H7 (cell line): ENCODE measurements at regions not wholly inside any gene's neighbourhood (a gene's known extent, or its start where the extent isn't known, plus 50 kb on each side); places are given as distances from the start of the nearest gene placed in this dataset.

Source experiments
- DNase-seq: peaks from one replicate; pipeline ENCODE4 v3.0.0; 2012
- H3K27me3 ChIP-seq: 2 replicates; pipeline ENCODE4 v1.6.0; 2011; ENCODE audit warnings: mild to moderate bottlenecking, low read length; ENCODE audit not compliant: control insufficient read depth, insufficient read depth
- H3K36me3 ChIP-seq: replicated peaks from 2 replicates; pipeline ENCODE4 v1.5.1; 2011; ENCODE audit warnings: low read length; ENCODE audit not compliant: control insufficient read depth, insufficient read depth
- H3K4me3 ChIP-seq: 2 replicates; pipeline ENCODE4 v1.5.1; 2011; ENCODE audit warnings: low read depth, mild to moderate bottlenecking, control low read depth, low read length, moderate library complexity; ENCODE audit not compliant: insufficient read depth

GRCh38 chr3:193824365-193824764 lies 231.4 kb downstream of the OPA1 start:
- no peaks in the 10 kb centered on the region; the same call in 1 of the 2 replicates for H3K27me3 ChIP-seq
- no peaks in the 10 kb centered on the region for H3K36me3 ChIP-seq
- H3K4me3 ChIP-seq = no peak overlapping the region
- DNase-seq = no peak

DNA sequence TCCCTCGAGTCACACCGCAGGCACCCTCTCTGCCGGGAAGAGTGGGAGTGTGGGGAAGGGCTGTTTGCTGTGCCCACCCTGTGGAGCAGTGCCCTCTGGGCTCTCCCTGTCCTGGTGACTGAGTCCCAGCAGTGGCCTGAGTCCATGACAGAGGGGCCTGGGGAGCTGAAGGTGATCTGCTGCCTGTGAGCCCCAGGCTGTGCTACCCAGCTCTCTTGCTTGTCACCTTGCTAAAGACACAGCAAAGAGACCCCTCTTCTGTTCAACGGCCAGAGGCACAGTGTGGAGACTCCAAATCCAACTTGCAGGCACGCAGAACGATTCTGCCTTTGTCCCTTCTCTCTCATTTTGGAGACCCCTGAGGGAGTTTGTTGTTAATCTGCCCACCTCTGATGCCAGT lies 232.6 kb downstream of the OPA1 start:
- Histone ChIP-seq H3K4me3 (no peak overlapping the region), H3K27me3 (no peaks in the 10 kb centered on the region; the same call in 1 of the 2 replicates), H3K36me3 (no peaks in the 10 kb centered on the region)
- DNase-seq = no peak

- H3K4me3 ChIP-seq = no peak overlapping the region
- no peaks in the 10 kb centered on the region; the same call in 1 of the 2 replicates for H3K27me3 ChIP-seq
- H3K36me3 ChIP-seq = no peaks in the 10 kb centered on the region
- no peak for DNase-seq
These were observed 233.3 kb downstream of the OPA1 start for GRCh38 chr3:193826159-193826795.

GRCh38 chr3:193827040-193827669 lies 234.1 kb downstream of the OPA1 start:
- H3K36me3 ChIP-seq = no peaks in the 10 kb centered on the region
- no peak overlapping the region for H3K4me3 ChIP-seq
- H3K27me3 ChIP-seq = no peaks in the 10 kb centered on the region; the same call in 1 of the 2 replicates
- no peak for DNase-seq

- Histone ChIP-seq H3K4me3 (no peak overlapping the region), H3K36me3 (no peaks in the 10 kb centered on the region), H3K27me3 (no peaks in the 10 kb centered on the region; the same call in 1 of the 2 replicates)
- DNase-seq = no peak
These were observed 234.9 kb downstream of the OPA1 start for GRCh38 chr3:193827871-193828270.

DNA sequence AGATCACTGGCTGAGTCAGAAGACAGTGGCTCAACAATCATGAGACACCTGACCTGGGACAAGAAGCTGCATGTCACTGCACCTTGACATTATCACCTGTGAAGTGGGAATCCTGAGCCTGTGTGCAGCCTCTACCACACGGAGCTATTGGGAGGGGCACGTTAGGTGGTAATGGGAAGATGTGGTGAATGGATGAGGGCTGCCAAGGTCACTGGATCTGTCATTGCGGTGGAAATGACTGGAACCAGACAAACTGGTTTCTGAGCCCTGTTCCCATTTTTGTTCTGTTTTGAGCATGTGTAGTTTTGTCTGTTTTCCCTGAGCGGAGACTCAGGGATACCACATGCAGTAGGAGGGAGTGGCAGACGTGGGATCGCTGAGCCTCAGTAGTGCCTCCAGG lies 235.5 kb downstream of the OPA1 start:
- no peaks in the 10 kb centered on the region; the same call in 1 of the 2 replicates for H3K27me3 ChIP-seq
- no peak for DNase-seq
- H3K4me3 ChIP-seq = no peak overlapping the region
- H3K36me3 ChIP-seq = no peaks in the 10 kb centered on the region

GRCh38 chr3:193829781-193830180 lies 236.8 kb downstream of the OPA1 start:
- no peaks in the 10 kb centered on the region for H3K36me3 ChIP-seq
- H3K4me3 ChIP-seq = no peak overlapping the region
- no peaks in the 10 kb centered on the region; the same call in 1 of the 2 replicates for H3K27me3 ChIP-seq
- DNase-seq = no peak

GRCh38 chr3:193830791-193831191 lies 237.8 kb downstream of the OPA1 start:
- no peak for DNase-seq

GRCh38 chr3:193831495-193832455 lies 238.8 kb downstream of the OPA1 start:
- H3K4me3 ChIP-seq = no peak overlapping the region
- no peaks in the 10 kb centered on the region for H3K27me3 ChIP-seq
- no peak for DNase-seq
- no peaks in the 10 kb centered on the region for H3K36me3 ChIP-seq

More at GRCh38 chr3:193830791-193831191, 237.8 kb downstream of the OPA1 start:
- no peaks in the 10 kb centered on the region; the same call in 1 of the 2 replicates for H3K27me3 ChIP-seq
- H3K4me3 ChIP-seq = no peak overlapping the region
- no peaks in the 10 kb centered on the region for H3K36me3 ChIP-seq

DNA sequence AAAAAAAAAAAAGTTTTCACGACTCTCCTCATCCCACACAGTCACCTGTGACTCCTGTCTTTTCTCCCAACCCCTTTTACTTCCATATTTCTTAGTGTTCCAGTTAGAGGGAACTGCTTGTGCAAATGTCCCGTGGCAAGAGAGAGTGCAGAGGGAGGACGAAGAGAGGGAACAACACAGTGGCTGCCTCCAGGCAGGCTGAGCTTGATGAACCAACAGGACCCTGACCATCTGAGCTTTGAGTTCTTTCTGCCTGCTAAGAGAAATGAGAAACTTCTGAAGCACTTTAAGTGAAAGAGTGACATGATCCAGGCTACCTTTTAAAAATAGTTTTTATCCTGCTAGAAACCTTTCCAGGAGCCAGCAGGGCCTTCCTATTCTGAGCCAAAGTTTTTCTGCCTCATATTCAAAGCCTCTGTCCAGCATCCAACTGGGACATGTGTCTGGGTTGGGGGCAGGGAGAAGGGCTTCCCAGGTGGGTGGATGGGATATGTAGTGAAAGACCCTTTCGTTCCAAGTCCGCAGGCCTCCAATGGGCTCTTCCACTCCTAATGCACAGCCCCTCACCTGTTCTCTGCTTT lies 239.9 kb downstream of the OPA1 start:
- H3K4me3 ChIP-seq = no peak overlapping the region
- DNase-seq = no peak
- no peaks in the 10 kb centered on the region for H3K27me3 ChIP-seq
- no peaks in the 10 kb centered on the region for H3K36me3 ChIP-seq

DNA sequence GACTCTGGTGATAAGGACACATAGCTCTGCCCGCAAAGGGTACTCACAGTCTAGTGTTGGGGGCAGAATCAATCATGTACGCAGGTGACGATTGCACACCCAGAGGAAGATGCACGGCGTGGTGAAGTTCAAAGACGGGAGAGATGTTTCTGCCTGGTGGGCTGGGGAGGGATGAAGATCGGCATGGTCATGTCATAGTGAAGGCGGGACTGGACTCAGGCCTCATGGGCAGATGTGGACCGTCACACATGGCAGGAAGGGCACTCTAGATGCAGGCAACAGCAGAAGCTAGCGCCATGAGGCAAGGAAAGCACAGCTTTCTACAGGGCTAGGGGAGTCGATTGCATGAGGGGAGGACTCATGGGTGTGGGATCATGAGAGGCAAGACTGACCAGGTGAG lies 240.6 kb downstream of the OPA1 start:
- Histone ChIP-seq H3K4me3 (no peak overlapping the region), H3K36me3 (no peaks in the 10 kb centered on the region), H3K27me3 (no peaks in the 10 kb centered on the region)
- no peak for DNase-seq

DNA sequence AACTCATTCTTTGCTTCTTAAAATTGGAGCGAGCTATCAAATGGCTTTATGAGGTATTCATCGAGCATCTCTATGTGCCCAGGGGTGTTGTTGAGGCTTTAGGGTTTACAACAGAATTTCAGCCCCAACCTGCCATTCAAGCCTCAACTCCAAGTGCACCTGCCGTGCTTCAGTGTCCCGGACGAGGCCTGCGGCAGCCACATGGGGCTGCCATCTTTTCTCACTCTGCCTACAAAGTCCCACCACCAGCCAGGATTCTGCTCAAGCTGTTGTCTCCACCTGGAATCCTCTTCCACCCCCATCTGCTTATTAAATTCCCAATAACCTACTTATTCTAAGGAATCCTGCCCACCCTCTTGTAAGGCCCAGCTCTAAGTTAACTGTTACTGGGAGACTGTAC lies 242.4 kb downstream of the OPA1 start:
- H3K36me3 ChIP-seq = no peaks in the 10 kb centered on the region
- no peak for DNase-seq
- no peaks in the 10 kb centered on the region for H3K27me3 ChIP-seq
- H3K4me3 ChIP-seq = no peak overlapping the region

DNA sequence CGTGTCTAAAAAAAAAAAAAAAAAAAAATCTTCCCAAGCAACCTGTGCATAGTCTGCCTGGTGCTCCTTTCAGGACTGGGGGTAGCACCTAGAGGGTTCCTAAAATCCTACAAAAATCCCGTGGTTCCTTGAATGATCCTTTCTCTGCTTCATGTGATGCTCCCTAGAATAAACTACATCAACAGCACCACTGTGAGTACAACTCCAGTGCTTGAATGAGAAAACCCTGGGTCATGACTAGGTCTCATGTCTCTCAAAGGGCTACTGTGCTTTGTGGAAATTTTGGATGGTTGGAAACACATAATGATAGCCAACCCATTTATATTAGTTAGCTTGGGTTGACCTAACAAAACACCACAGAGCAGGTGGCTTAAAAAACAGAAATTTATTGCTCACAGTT lies 243.5 kb downstream of the OPA1 start:
- no peaks in the 10 kb centered on the region for H3K27me3 ChIP-seq
- H3K4me3 ChIP-seq = no peak overlapping the region
- no peaks in the 10 kb centered on the region for H3K36me3 ChIP-seq
- DNase-seq = no peak

DNA sequence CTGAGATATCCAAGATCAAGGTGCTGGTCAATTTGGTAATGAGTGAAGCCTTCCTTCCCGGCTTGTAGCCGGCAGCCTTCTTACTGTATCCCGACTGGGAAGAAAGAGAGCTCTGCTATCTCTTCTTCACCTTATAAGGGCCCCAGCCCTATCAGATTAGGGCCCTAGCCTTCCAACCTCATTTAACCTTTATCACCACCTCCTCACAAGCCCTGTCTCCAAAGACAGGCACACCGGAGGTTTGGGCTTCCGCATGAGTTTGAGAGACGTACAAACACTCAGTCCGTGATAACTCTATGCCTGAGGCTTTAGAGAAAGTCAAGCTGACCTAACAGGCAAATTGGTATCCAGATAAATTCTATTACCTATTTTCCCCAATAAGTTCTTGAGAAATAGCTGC lies 243.9 kb downstream of the OPA1 start:
- no peak overlapping the region for H3K4me3 ChIP-seq
- DNase-seq = no peak
- H3K27me3 ChIP-seq = no peaks in the 10 kb centered on the region
- no peaks in the 10 kb centered on the region for H3K36me3 ChIP-seq
